ENCODE measurements at regions not wholly inside any gene's neighbourhood (a gene's known extent, or its start where the extent isn't known, plus 50 kb on each side); places are given as distances from the start of the nearest gene placed in this dataset.
"Not testable (repeated sequence)": the region's sequence is repeated elsewhere in the genome, so short reads cannot be mapped to it uniquely, and the experiment has no call there.

DNA sequence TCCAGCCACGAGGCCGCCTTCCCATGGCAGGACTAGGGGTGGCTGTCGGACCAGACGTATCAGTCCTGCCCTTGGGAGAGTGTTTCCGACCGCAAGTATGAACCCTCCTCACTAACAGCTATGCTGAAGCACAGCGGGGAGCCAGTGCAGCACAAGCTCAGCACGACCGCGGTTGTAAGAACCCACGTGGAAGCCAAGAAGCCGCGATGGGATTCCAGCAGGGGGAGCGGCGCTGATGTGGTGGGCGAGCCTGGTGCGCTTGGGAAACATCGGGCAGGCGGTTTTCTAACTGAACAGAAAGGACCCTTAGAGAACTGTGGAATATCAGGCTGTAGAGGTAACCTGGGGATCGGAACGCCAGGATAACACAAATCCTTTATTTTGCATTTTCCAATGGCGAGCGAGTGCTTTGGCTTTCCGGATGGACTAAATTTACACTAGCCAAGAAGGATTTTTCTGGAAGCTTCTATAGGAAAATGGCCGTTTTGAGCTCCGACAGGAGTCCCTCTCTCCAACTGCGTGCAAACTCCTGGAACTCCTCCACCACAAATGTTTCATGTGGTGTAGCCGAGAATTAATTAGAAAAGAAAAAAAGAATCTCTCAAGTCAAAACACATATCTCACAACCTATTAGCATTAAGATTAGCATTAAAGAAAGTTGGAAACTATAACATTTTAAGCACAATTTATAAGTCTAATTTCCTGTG is 132.0 kb upstream of the MYCN start:
- DNase-seq (ENCODE audit: low spot score) = no peak

DNA sequence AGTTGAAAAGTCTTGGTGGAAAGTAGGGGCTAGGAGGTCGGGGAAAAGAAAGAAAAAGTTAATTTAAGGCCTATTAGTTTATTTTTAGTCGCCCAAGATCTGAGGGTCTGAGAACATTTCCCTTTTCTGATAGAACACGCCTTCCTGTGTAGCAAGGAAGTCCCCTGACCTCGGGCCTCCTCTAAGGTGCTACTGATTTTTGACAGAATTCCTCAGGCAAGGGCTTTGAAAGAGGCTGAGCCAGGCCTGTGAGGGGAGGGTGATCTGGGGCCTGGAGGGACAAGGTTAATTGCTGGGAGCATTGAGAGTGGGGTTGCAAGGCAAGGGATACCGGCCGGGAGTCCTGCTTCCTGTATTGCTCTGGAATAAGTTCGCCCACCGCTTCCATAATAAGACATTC is 131.4 kb upstream of the MYCN start:
- DNase-seq (ENCODE audit: low spot score) = no peak

DNA sequence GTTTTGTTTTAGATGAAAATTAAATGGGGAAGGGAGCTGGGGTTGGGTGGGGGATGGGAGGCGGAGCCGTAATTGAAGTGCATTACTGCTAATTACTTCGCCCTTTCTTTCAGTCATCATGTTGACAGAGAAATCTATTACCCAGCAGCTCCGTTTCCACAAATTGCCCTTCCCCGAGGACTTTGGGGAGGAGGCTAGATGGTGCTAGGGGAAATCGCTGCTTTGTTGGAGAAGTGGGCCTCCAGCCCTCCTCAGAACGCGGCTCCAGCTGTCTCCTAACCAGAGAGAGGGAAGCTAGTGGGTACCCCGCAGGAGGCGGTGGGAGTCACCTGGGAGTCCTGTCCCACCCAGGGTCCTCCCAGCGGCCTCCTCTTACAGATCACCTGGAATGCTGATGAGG is 130.9 kb upstream of the MYCN start:
- DNase-seq (ENCODE audit: low spot score) = no peak

DNA sequence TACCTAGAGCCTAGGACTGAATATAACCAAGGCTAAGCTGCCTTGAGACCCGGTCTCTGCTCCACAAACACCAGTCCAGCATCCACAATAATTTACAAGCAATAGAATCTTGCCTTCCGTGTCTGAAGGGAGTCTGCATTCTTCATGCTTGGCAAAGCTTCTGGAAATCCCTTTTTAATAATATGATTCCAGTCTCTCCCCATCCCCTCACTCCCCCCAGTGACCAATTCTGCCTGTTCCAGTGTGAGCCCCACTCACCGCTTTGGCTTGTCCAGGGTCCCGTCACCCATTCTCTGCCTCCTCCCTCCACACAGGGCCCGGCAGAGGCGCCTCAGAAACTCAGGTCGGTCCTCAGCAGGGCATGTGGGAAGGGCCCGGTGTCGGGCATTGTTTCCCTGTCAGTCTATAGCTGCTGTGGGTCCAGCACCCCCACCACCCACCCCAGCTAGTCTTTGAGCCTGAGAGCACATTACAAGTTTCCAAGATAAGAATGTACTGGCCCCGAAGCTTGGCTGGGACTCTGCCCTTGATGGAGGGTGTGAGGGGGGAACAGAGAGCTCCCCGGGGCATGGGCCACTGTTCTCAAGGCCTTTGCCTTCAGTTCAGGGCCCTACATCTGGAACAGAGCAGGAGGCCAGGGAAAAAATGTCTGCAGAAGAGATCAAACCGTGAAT is 129.7 kb upstream of the MYCN start:
- no peak for DNase-seq (ENCODE audit: low spot score)

DNA sequence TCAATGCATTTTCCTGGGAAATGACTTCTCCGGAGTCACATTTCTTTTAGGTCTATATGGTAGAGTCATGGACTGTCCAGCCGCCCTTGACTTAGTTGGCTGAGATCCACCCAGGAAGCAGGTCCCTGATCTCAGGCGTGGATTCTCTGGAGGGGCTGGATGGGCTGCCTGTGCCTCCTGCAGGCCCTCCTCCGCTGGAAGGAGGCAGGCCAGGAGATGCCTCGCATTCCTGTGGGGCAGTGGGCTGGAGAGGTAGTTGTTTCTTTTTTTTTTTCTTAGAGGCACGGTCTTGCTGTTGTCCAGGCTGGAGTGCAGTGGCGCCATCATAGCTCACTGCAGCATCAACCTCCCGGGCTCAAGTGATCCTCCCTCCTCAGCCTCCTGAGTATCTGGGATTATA is 129.0 kb upstream of the MYCN start:
- no peak for DNase-seq (ENCODE audit: low spot score)

DNA sequence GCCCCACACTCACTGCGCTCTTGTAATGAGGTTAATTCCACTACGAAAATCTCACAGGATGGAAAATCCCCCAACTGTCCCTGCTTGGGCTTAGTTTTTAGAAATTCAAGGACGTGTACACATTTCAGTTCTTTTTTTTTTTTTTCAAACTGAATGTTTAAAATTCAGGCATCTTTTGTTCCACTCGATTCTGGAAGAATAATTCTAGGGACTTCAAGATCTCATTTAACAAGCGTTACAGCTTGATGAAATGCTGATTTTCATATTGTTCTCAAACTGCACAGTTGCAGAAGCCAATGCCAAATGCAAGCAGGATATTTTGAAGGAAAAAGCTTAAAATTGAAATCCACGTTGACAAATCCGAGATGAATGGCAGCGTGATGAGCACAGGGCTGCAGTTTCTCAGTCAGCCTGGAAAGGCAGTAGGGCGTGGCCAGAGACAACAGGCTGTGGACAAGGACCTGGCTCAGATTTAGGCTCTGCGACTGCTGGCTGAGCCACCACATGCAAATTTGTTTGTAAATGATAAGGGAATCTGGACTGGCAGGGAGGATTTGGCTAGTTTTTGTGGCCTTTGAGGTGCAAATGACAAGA is 128.1 kb upstream of the MYCN start:
- no peak for DNase-seq (ENCODE audit: low spot score)

DNA sequence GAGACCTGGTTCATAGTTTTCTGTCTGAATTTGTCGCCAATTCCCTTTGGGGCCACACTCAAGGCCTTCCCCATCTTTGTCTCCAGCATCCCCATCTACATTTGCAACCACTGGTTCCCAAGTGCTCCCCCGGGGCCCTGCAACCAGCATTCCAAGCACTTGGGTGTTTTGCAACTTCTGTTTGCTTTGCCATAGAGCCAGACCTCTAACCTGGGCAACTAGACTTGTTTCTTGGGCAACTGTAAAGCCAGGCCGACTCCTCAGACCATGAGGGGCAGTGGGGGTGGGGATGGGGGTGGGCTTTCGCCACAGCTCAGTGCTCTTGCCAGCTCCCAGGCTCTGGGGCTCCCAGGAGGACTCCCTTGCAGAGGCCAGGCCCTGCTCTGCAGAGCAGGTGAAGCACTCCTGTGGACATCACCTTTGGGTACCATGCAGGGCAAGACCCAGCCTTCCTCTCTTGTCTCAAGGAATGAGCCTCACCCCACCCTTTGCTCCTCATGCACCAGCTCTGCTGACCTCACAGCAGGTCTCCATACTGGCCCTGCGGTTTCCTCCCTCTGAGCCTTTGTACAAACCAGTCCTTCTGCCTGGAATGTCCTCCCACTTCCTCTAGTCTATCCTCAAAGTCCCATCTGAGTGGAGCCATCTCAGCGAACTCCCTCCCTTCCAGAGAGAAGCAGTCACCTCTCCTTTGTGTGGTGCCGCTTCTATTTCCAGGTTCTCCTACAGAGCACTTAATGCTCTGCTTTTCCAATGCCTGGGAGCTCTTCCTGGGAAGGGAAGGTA is 126.7 kb upstream of the MYCN start:
- DNase-seq (ENCODE audit: low spot score) = no peak

DNA sequence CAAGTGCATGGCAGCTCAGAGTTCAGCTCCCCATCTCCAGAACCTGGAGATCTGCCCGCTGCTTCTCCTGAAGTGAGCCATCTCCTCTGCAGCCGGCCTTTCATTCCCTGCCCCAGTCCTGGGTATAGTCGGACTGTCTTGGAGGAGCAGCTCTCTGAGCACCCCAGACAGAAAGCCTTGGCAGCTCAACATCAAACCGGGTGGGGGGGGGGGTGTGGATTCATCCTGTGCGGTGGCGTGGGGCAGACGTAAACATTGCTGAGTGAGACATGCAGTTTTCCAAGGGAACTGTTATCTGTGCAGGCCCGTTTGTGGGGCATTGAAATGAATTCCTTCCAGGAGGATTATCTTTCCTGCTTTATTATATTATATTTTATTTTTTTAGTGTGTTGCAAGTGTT is 125.9 kb upstream of the MYCN start:
- no peak for DNase-seq (ENCODE audit: low spot score)

DNA sequence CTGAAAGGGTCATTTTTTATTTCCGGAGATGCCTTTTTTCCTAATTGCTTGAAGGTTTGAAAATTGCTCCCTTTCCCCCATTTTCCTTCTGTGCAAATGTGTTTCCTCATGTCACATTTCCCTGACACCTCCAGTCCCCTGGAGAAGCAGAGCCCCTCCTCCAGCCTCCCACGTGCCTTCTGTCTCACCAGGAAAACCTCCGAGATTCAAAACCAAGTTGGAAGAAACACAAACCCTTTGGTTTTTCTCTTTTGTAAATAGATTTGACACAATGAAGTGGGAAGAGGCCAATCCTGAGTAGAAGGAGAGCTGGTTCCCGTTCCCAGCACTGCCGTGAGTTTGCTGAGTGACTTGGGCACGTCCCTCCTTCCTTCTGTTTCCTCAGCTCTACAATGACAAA is 125.4 kb upstream of the MYCN start:
- no peak for DNase-seq (ENCODE audit: low spot score)

DNA sequence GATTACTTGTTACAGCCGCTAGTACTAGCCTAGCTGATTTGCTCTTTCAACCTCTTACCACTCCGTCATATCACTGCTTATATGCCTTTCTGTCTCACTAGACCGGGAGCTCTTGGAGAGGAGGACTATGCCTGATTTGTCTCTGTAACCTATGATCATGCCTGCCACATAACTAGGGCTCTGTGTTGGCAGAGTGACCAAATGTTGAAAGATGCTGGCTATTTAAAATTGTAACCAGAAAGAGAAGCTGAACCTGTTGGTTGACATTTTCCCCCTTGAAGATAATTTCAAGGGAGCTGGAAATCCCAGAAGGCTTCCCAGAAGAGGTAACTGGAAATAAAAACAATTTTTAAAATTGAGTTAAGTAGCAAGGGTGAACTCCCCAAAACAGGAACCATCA is 124.1 kb upstream of the MYCN start:
- DNase-seq (ENCODE audit: low spot score) = no peak

DNA sequence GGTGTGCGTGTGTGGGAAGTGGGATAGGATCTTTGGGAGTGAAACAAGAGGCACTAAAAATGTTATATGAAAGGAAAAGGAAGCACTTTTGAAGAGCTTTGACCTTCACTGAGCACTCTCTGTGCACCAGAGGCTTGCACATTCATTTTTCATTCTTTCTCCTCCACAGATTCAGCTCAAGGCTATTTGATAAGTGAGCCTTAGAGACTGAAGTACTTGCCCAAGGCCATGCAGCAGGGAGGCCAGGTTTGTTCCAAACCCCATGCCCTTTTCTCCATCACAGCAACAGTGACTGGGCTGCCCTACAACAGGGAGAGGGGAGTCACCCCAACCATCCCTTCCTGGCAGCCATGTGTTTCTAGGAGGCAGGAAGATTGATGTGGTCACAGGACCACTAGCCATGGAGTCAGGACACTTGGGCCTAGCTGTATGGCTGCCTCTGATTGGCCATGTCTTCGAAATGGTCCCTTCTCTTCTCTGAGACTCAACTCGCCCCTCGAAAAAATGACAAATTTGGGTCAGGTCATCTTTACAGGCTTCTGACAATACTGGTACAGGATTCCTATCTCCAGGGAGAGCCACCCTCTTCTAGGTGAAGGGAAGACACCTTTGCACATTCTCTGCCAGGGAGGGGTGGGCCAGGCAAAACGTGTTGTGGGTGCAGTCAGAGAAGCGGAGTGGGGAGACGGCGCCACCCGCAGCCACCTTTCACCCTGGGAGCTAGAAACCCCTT is 123.5 kb upstream of the MYCN start:
- no peak for DNase-seq (ENCODE audit: low spot score)

DNA sequence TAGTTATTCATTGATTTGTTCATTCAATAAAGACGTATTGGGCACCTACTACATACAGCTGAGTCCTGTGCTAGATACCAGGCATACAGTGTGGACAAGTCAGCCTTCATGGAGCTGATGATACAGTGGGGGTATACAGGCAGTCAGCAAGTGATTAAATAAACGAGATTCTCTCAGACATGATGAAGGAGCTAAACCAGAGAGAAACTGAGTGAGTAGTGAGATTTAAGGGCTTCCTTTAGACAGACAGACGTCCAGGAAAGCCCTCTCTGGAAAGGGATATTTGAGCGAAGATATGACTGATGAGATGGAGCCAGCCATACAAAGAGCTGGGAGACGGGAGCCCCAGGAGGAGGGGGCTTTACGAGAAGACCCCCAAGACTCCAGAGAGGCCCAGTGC is 122.6 kb upstream of the MYCN start:
- no peak for DNase-seq (ENCODE audit: low spot score)

DNA sequence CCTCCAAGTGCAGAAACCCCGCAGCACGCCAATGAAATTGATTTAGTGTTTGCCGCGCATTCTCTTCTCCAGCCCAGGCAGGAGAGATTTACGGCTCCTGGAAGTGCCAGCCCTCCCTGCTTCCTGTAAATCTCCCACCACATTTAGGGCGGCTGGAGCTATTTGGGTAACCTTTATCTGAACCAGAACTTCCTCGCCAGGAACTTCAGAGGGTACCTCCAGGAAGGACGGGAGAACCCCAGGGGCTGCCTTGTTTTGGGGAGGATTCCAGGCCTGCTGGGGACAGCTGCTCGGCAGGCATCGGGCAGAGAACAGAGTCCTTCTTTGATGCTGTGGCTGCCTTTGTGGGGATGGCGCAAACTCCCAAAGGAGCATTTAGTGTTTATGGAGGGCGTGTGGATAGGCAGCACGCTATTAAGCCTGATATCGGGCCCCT is 122.0 kb upstream of the MYCN start:
- DNase-seq (ENCODE audit: low spot score) = no peak

DNA sequence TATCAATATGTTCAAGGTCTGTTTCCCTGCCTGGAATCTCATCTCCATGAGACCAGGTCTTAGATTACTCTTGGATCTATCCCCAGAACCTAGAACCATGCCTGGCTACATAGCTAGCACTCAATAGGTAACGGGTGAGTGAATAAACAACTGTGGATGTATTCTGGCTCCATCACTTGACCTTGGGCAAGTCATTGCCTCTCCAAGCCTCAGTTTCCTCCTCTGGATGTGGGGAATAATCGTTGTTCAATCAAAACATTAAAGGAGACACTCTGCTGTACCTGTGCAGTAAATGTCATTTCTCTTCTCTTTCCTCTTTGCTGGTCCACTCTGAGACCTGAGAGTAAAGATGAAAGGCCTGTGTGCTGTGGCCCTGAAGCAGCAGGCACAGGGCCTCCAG is 121.5 kb upstream of the MYCN start:
- DNase-seq (ENCODE audit: low spot score) = no peak

DNA sequence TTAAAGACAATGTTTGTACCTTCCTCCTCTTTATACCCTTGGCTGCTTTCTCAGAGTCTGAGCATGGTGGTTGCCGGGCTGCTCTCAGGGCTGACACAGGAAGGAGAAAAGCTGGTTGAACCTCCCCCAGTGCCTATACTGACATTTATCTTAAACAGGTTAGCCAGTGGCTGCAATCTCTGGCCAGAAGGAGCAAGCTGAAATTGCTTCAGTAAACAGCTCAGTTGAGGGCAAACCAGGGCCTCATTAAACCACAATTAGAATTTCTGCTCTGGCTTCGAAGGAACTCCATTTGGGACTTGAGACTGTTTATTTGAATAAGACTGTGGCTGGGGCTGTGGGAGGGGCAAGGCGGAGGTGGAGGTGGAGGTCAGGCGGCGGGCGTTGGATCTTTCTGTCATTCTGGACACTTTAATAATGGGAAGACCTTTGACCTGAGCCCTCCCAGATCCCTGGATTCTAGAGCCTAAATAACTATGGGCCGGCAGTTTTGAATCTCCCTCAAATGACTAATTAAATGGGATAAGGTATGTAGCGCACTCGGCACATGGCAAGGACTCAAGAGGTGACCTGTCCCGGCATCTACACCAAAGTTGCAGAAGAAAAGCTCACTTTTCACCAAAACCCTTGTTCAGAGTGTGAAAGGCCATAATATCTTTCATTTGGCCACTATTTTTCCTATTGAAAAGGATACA is 120.6 kb upstream of the MYCN start:
- no peak for DNase-seq (ENCODE audit: low spot score)

DNA sequence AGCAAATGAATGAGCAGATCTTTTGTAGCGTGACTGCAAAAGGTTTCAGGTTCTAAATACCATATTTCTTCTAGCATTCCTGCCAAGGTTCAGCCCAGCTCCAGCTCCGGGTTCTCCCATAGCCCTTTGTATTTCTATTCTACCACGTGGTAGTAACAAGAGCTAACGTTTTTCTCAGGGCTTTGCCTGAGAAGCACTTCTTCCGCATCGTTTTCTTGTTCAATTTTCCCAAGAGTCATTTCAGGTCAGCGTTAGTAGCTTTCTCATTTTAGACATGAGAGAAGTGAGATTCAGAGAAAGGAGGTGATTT is 120.1 kb upstream of the MYCN start:
- no peak for DNase-seq (ENCODE audit: low spot score)

DNA sequence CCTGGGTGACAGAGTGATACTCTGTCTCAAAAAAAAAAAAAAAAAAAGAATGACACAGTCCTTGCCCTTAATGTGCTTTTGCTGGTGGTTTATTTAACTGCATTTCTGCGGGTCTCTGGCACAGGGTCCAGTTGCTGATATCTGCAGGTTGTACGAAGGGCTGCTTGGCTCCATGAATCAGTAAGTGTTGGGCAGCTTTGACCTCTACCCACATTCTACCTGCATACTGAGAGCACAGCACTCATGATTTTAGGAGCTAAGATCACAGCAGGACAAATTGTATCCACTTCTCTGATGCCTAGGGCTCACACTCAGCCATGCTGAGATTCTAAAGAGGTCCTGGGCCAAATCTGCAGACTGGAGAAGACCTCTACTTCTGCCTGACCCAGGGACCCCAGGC is 119.4 kb upstream of the MYCN start:
- no peak for DNase-seq (ENCODE audit: low spot score)

DNA sequence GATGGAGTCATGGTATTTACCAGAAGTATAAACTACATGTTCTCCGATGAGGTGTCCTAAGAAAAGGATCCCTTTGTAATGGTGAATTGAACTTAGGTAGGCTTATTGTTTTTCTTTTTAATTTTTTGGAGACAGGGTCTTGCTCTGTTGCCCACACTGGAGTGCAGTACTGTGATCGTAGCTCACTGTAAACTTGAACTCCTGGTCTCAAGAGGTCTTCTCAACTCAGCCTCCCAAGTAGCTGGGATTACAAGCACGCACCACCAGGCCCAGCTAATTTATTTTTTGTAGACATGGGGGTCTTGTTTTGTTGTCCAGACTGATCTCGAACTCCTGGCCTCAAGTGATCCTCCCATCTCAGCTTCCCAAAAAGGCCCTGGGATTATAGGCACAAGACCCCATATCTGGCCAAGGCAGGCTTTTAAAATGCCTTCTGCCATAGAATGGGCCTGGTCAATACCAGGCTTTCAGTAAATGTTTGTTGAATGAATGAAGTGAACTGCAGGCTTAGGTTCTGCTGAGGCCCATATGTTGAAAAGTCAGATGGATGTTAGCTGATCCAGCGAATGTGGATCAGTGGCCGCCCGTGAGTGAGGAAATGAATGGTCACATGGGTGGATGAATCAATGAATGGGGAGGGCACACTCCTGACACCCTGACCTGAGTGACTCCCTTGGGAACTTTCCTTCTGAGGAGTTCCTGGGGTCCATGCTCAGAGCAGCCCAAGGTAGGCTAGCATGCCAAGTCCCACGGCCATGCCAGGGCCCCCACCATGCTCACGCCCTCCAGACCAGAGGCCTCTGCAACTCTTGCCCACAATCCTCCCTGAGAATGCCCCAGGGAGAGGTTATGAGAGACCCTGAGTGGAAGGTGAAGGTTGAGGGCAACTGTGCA is 118.0 kb upstream of the MYCN start:
- no peak for DNase-seq (ENCODE audit: low spot score)

DNA sequence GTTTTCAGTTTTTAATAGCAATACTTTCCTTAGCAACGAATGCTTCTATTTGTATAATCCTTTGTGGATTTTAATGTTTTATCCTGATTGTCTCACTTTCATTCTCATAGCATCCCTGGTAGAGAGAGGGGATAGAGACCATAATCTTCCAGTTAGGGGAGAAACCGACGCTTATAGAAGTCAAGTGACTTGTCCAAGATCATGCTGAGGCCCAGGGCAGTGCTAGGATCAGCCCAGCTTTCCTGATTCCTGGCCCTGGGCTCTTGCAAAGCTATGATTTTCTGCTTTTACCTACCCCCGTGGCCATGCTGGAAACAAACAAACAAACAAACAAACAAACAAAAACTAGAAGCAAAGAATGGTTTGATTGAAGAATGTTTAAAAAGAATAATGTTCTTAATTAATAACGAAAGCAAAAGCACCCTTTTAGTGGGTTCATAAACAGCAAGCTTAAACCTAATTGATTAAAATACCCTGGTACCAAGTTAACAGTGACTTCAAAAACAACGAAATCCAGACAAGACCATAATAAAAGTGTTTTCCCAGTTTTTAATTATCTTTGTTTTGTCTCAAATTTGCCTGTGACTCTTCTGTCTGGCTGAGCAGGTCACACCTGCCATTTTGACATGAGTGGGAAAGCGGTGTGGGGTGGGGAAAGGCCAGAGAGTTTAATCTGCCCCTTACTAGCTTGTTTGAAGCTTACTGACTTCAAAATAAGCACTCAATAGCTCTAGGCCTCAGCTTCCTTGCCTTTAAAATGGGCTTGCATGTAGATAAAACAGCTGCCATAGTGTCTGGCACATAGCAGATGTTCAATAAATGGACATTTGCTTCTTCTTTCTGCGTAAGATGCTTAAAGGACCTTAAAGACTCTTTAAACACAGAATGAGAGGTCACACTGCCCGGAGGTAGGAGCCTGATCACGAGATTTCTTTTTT is 116.6 kb upstream of the MYCN start:
- DNase-seq (ENCODE audit: low spot score) = no peak

DNA sequence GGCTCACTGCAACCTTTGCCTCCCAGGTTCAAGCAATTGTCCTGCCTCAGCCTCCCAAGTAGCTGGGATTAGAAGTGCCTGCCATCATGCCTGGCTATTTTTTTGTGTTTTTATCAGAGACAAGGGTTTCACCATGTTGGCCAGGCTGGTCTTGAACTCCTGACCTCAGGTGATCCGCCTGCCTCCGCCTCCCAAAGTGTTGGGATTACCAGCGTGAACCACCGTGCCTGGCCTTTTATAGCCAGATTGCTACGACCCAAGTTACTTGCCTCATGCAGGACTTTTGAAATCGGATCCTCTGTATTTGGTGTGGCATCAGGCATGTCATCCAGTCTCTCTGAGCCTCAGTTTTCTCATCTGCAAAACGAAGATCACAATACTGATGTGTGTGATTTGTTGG is 115.9 kb upstream of the MYCN start:
- DNase-seq (ENCODE audit: low spot score) = not testable (repeated sequence)

All from AG20443 (cell line).